SK-N-SH treated with all-trans-retinoic acid at 6 μM for 48 hours (cell line): ENCODE measurements at regions not wholly inside any gene's neighbourhood (a gene's known extent, or its start where the extent isn't known, plus 50 kb on each side); places are given as distances from the start of the nearest gene placed in this dataset.

Experiments
- ATAC-seq: fragments of 200-7000 bp; cut with Tn5 transposase; 3 replicates; pipeline ENCODE4 v1.9.1; 2020; ENCODE audit warnings: mild to moderate bottlenecking, moderate library complexity
- ARNTL ChIP-seq: fragments of 450-650 bp; formaldehyde crosslinking; IDR thresholded peaks from 2 replicates; pipeline ENCODE4 v1.5.0; 2020; ENCODE audit warnings: low read depth, mild to moderate bottlenecking, moderate library complexity, borderline replicate concordance
- BACH2 ChIP-seq: fragments of 250-450 bp; sonication (Bioruptor Pico); IDR thresholded peaks from 2 replicates; pipeline ENCODE4 v1.9.0; 2021; ENCODE audit warnings: mild to moderate bottlenecking, borderline replicate concordance
- CSDC2 ChIP-seq: fragments of 250-450 bp; sonication (Bioruptor Pico); IDR thresholded peaks from 2 replicates; pipeline ENCODE4 v1.5.0; 2020; ENCODE audit warnings: mild to moderate bottlenecking, moderate library complexity
- CSRNP3 ChIP-seq: fragments of 250-450 bp; sonication (Bioruptor Pico); IDR thresholded peaks from 2 replicates; pipeline ENCODE4 v1.5.1; 2021; ENCODE audit warnings: mild to moderate bottlenecking, moderate library complexity
- ESRRG ChIP-seq: fragments of 250-450 bp; sonication (Bioruptor Pico); IDR thresholded peaks from 2 replicates; pipeline ENCODE4 v1.6.1; 2021; ENCODE audit warnings: mild to moderate bottlenecking
- GLIS3 ChIP-seq: fragments of 250-450 bp; sonication (Bioruptor Pico); IDR thresholded peaks from 2 replicates; pipeline ENCODE4 v1.5.0; 2020; ENCODE audit warnings: mild to moderate bottlenecking, moderate library complexity
- ISL1 ChIP-seq: fragments of 250-450 bp; sonication (Bioruptor Pico); IDR thresholded peaks from 2 replicates; pipeline ENCODE4 v2.1.2; 2022; ENCODE audit warnings: mild to moderate bottlenecking, moderate library complexity
- OSR1 ChIP-seq: fragments of 250-450 bp; sonication (Bioruptor Pico); IDR thresholded peaks from 2 replicates; pipeline ENCODE4 v1.8.0; 2022; ENCODE audit warnings: moderate library complexity, mild to moderate bottlenecking, inconsistent platforms
- PPARA ChIP-seq: fragments of 250-450 bp; sonication (Bioruptor Pico); IDR thresholded peaks from 2 replicates; pipeline ENCODE4 v1.5.0; 2020; ENCODE audit warnings: mild to moderate bottlenecking, borderline replicate concordance
- RARB ChIP-seq: fragments of 250-450 bp; sonication (Bioruptor Pico); IDR thresholded peaks from 2 replicates; pipeline ENCODE4 v1.8.0; 2021; ENCODE audit warnings: mild to moderate bottlenecking, moderate library complexity
- SNAI2 ChIP-seq: fragments of 250-450 bp; sonication (Bioruptor Pico); IDR thresholded peaks from 2 replicates; pipeline ENCODE4 v1.5.0; 2020; ENCODE audit warnings: mild to moderate bottlenecking, moderate library complexity
- TCF4 ChIP-seq: fragments of 250-450 bp; sonication (Bioruptor Pico); IDR thresholded peaks from 2 replicates; pipeline ENCODE4 v1.8.0; 2021; ENCODE audit warnings: mild to moderate bottlenecking, moderate library complexity, borderline replicate concordance
- TOX ChIP-seq: fragments of 250-450 bp; sonication (Bioruptor Pico); IDR thresholded peaks from 2 replicates; pipeline ENCODE4 v1.8.0; 2021; ENCODE audit warnings: mild to moderate bottlenecking, moderate library complexity, borderline replicate concordance
- TSHZ2 ChIP-seq: fragments of 250-450 bp; sonication (Bioruptor Pico); IDR thresholded peaks from 2 replicates; pipeline ENCODE4 v1.5.0; 2020; ENCODE audit warnings: mild to moderate bottlenecking, moderate library complexity
- ZC3H10 ChIP-seq: fragments of 250-450 bp; sonication (Bioruptor Pico); IDR thresholded peaks from 2 replicates; pipeline ENCODE4 v1.5.1; 2021; ENCODE audit warnings: mild to moderate bottlenecking, moderate library complexity
- ZFP3 ChIP-seq: fragments of 250-450 bp; sonication (Bioruptor Pico); IDR thresholded peaks from 2 replicates; pipeline ENCODE4 v1.5.0; 2020; ENCODE audit warnings: mild to moderate bottlenecking, moderate library complexity
- ZFP30 ChIP-seq: fragments of 450-650 bp; formaldehyde crosslinking; IDR thresholded peaks from 2 replicates; pipeline ENCODE4 v1.5.0; 2022; ENCODE audit warnings: mild to moderate bottlenecking, moderate library complexity
- ZNF565 ChIP-seq: fragments of 450-650 bp; formaldehyde crosslinking; conservative IDR thresholded peaks from 2 replicates; pipeline ENCODE4 v1.5.0; 2020; ENCODE audit warnings: low read depth, mild to moderate bottlenecking, moderate library complexity
- ZNF70 ChIP-seq: fragments of 450-650 bp; formaldehyde crosslinking; IDR thresholded peaks from 2 replicates; pipeline ENCODE4 v1.5.0; 2020; ENCODE audit warnings: mild to moderate bottlenecking, moderate library complexity
- ZNF8 ChIP-seq: fragments of 450-650 bp; formaldehyde crosslinking; IDR thresholded peaks from 2 replicates; pipeline ENCODE4 v1.5.0; 2020; ENCODE audit warnings: mild to moderate bottlenecking, moderate library complexity
- TF ChIP-seq, protein P1 (sequence below): fragments of 250-450 bp; sonication (Bioruptor Pico); IDR thresholded peaks from 2 replicates; pipeline ENCODE4 v1.8.0; 2020; ENCODE audit warnings: mild to moderate bottlenecking, moderate library complexity, borderline replicate concordance
- TF ChIP-seq, protein P2 (sequence below): fragments of 250-450 bp; sonication (Bioruptor Pico); IDR thresholded peaks from 2 replicates; pipeline ENCODE4 v1.8.0; 2021; ENCODE audit warnings: low read depth, mild to moderate bottlenecking, moderate library complexity, borderline replicate concordance
- TF ChIP-seq, protein P3 (sequence below): fragments of 250-450 bp; sonication (Bioruptor Pico); IDR thresholded peaks from 2 replicates; pipeline ENCODE4 v1.5.1; 2020; ENCODE audit warnings: low read depth, mild to moderate bottlenecking, moderate library complexity

DNA sequence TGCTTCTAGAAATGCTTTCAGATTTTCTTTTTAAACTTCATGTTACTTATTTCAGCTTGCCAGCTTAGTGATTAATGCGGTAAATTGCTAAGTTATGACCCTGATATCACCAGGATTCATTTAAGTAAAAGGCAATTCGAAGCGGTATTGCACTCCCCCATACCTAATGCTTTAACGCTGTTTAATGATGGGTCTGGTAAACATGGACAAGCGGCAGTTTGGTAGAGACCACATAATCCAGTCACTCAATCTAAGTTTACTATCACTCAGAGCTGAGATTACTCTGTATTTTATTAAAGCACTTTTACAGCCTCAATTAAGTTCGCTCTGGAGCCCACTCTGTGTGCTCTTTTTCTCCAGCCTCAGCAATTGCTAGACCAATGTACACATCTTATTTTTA is 118.2 kb upstream of the SCN7A start:
- ATAC-seq: no peak

GRCh38 chr2:166610913-166611305 is 116.9 kb upstream of the SCN7A start:
- ATAC-seq: no peak
- TF ChIP-seq ZNF8 (CRISPR knock-in tag) (no peak), CSDC2 (no peak), ZFP3 (no peak), TOX (CRISPR knock-in tag) (no peak), OSR1 (CRISPR knock-in tag) (no peak), ZNF70 (no peak), ZC3H10 (no peak), BACH2 (CRISPR knock-in tag) (no peak), ESRRG (no peak), ZNF565 (CRISPR knock-in tag) (no peak), ISL1 (CRISPR knock-in tag) (no peak), SNAI2 (no peak), TSHZ2 (CRISPR knock-in tag) (no peak), ARNTL (CRISPR knock-in tag) (no peak), PPARA (CRISPR knock-in tag) (no peak), ZFP30 (CRISPR knock-in tag) (no peak)
- TF ChIP-seq, protein P1, sequence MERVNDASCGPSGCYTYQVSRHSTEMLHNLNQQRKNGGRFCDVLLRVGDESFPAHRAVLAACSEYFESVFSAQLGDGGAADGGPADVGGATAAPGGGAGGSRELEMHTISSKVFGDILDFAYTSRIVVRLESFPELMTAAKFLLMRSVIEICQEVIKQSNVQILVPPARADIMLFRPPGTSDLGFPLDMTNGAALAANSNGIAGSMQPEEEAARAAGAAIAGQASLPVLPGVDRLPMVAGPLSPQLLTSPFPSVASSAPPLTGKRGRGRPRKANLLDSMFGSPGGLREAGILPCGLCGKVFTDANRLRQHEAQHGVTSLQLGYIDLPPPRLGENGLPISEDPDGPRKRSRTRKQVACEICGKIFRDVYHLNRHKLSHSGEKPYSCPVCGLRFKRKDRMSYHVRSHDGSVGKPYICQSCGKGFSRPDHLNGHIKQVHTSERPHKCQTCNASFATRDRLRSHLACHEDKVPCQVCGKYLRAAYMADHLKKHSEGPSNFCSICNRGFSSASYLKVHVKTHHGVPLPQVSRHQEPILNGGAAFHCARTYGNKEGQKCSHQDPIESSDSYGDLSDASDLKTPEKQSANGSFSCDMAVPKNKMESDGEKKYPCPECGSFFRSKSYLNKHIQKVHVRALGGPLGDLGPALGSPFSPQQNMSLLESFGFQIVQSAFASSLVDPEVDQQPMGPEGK (CRISPR knock-in tag): no peak
- TF ChIP-seq, protein P2, sequence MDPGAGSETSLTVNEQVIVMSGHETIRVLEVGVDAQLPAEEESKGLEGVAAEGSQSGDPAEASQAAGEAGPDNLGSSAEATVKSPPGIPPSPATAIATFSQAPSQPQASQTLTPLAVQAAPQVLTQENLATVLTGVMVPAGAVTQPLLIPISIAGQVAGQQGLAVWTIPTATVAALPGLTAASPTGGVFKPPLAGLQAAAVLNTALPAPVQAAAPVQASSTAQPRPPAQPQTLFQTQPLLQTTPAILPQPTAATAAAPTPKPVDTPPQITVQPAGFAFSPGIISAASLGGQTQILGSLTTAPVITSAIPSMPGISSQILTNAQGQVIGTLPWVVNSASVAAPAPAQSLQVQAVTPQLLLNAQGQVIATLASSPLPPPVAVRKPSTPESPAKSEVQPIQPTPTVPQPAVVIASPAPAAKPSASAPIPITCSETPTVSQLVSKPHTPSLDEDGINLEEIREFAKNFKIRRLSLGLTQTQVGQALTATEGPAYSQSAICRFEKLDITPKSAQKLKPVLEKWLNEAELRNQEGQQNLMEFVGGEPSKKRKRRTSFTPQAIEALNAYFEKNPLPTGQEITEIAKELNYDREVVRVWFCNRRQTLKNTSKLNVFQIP (CRISPR knock-in tag): no peak
- TF ChIP-seq, protein P3, sequence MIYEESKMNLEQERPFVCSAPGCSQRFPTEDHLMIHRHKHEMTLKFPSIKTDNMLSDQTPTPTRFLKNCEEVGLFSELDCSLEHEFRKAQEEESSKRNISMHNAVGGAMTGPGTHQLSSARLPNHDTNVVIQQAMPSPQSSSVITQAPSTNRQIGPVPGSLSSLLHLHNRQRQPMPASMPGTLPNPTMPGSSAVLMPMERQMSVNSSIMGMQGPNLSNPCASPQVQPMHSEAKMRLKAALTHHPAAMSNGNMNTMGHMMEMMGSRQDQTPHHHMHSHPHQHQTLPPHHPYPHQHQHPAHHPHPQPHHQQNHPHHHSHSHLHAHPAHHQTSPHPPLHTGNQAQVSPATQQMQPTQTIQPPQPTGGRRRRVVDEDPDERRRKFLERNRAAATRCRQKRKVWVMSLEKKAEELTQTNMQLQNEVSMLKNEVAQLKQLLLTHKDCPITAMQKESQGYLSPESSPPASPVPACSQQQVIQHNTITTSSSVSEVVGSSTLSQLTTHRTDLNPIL (CRISPR knock-in tag): no peak

More for the DNA sequence above, 118.2 kb upstream of the SCN7A start:
- no peak for TF ChIP-seq ZFP30 (CRISPR knock-in tag)
- no peak for TF ChIP-seq ZFP3
- no peak for TF ChIP-seq RARB
- TF ChIP-seq, protein P1 (CRISPR knock-in tag): no peak
- TF ChIP-seq ZNF565 (CRISPR knock-in tag): no peak
- TF ChIP-seq, protein P2 (CRISPR knock-in tag): no peak
- TF ChIP-seq ARNTL (CRISPR knock-in tag): no peak
- no peak for TF ChIP-seq CSRNP3 (CRISPR knock-in tag)
- TF ChIP-seq ZC3H10: no peak
- no peak for TF ChIP-seq TOX (CRISPR knock-in tag)
- TF ChIP-seq TCF4 (CRISPR knock-in tag): no peak
- no peak for TF ChIP-seq ZNF70
- no peak for TF ChIP-seq ESRRG
- TF ChIP-seq GLIS3 (CRISPR knock-in tag): no peak
